Keratinocyte (primary cell): ENCODE measurements at regions not wholly inside any gene's neighbourhood (a gene's known extent, or its start where the extent isn't known, plus 50 kb on each side); places are given as distances from the start of the nearest gene placed in this dataset.

Experiments used
- DNase-seq: peaks from one replicate; pipeline ENCODE4 v3.0.0-alpha.2; 2011; ENCODE audit warnings: low read depth, missing footprints, low spot score
- FAIRE-seq: peaks from 2 replicates; lab custom pipeline; 2011; peaks lifted over from hg19 to GRCh38; lab: Jason Lieb, UNC
- H2AFZ ChIP-seq: 2 replicates; pipeline ENCODE4 v1.6.0; 2012; ENCODE audit warnings: low read length, control low read depth, inconsistent platforms; ENCODE audit not compliant: control insufficient read depth
- H3K27ac ChIP-seq: 2 replicates; pipeline ENCODE4 v1.5.1; 2011; ENCODE audit warnings: low read length; ENCODE audit not compliant: control insufficient read depth, insufficient read depth
- H3K27me3 ChIP-seq: 3 replicates; pipeline ENCODE4 v1.6.0; 2011; ENCODE audit warnings: low read length; ENCODE audit not compliant: control insufficient read depth, insufficient read depth; ENCODE audit errors: extremely low read depth
- H3K36me3 ChIP-seq, 2 experiments: 2 replicates in 1 of 2; 3 replicates in 1 of 2; pipeline ENCODE4 v1.5.1; 2011; ENCODE audit warnings: low read length in 2 of 2, mild to moderate bottlenecking in 1 of 2; ENCODE audit not compliant: control insufficient read depth in 2 of 2, insufficient read depth in 2 of 2; ENCODE audit errors: extremely low read depth in 1 of 2
- H3K4me1 ChIP-seq: 3 replicates; pipeline ENCODE4 v1.5.1; 2011; ENCODE audit warnings: low read length; ENCODE audit not compliant: control insufficient read depth, insufficient read depth; ENCODE audit errors: extremely low read depth
- H3K4me2 ChIP-seq: 3 replicates; pipeline ENCODE4 v1.6.0; 2011; ENCODE audit warnings: low read depth, low read length; ENCODE audit not compliant: control insufficient read depth, insufficient read depth; ENCODE audit errors: extremely low read depth
- H3K4me3 ChIP-seq, 3 experiments: fragments of 200-600 bp in 1 of 3; sonication (generic) in 1 of 3; 2 replicates in 2 of 3; 3 replicates in 1 of 3; pipeline ENCODE4 v1.5.1; 2011 to 2016; ENCODE audit warnings: low read length in 3 of 3, mild to moderate bottlenecking in 3 of 3, control low read depth in 2 of 3, inconsistent platforms in 1 of 3, low read depth in 1 of 3, mixed read lengths in 1 of 3, mixed run types in 1 of 3, moderate library complexity in 1 of 3; ENCODE audit not compliant: control insufficient read depth in 2 of 3, insufficient read depth in 2 of 3; ENCODE audit errors: extremely low read depth in 1 of 3
- H3K79me2 ChIP-seq: 2 replicates; pipeline ENCODE4 v1.6.0; 2012; ENCODE audit warnings: low read length; ENCODE audit not compliant: control insufficient read depth, insufficient read depth
- H3K9ac ChIP-seq: 3 replicates; pipeline ENCODE4 v1.6.0; 2011; ENCODE audit warnings: low read length; ENCODE audit not compliant: control insufficient read depth, insufficient read depth; ENCODE audit errors: extremely low read depth
- H3K9me1 ChIP-seq: 3 replicates; pipeline ENCODE4 v1.6.0; 2011; ENCODE audit warnings: low read length; ENCODE audit not compliant: control insufficient read depth, insufficient read depth; ENCODE audit errors: extremely low read depth
- H3K9me3 ChIP-seq: 2 replicates; pipeline ENCODE4 v1.5.1; 2012; ENCODE audit warnings: low read depth, low read length; ENCODE audit not compliant: control insufficient read depth
- H4K20me1 ChIP-seq: 3 replicates; pipeline ENCODE4 v1.6.0; 2011; ENCODE audit warnings: low read length; ENCODE audit not compliant: control insufficient read depth, insufficient read depth; ENCODE audit errors: extremely low read depth
- EZH2 ChIP-seq: IDR thresholded peaks from one replicate; pipeline ENCODE4 v1.6.1; 2012; ENCODE audit warnings: inconsistent platforms, mild to moderate bottlenecking, low read length, moderate library complexity
- dilution Hi-C: fragments of 300-500 bp; cut with MboI; formaldehyde crosslinking; loops from one replicate; pipeline ENCODE4 v1.7.0; 2020; ENCODE audit warnings: low sequenced_read_pairs; ENCODE audit not compliant: extremely low pct_ligation_motif_present
- TF ChIP-seq, protein P1 (sequence below), 3 experiments: IDR thresholded peaks in 1 of 3; conservative IDR thresholded peaks in 1 of 3; optimal IDR thresholded peaks in 1 of 3; 2 replicates in 2 of 3; 3 replicates in 1 of 3; pipeline versions ENCODE3 to v1.5.1; 2011; ENCODE audit warnings: low read length in 3 of 3, mild to moderate bottlenecking in 3 of 3, moderate library complexity in 2 of 3, control low read depth in 1 of 3, inconsistent platforms in 1 of 3; ENCODE audit not compliant: insufficient read depth in 2 of 3; ENCODE audit errors: extremely low read depth in 1 of 3

GRCh38 chr5:68352166-68352565 is 136.6 kb downstream of the PIK3R1 start:
- no peak for FAIRE-seq
- Histone ChIP-seq H4K20me1 (no peaks in the 10 kb centered on the region), H3K9ac (no peak overlapping the region), H3K9me3 (no peaks in the 10 kb centered on the region), H3K4me1 (no peaks in the 10 kb centered on the region), H3K4me3 (no peak overlapping the region), H3K79me2 (no peaks in the 10 kb centered on the region), H3K9me1 (no peaks in the 10 kb centered on the region), H2AFZ (no peak overlapping the region), H3K27me3 (no peaks in the 10 kb centered on the region), H3K27ac (no peak overlapping the region), H3K4me2 (no peak overlapping the region), H3K36me3 (no peaks in the 10 kb centered on the region)
- dilution Hi-C loops, result no loop called here
- TF ChIP-seq EZH2, result no peak
- TF ChIP-seq, protein P1, sequence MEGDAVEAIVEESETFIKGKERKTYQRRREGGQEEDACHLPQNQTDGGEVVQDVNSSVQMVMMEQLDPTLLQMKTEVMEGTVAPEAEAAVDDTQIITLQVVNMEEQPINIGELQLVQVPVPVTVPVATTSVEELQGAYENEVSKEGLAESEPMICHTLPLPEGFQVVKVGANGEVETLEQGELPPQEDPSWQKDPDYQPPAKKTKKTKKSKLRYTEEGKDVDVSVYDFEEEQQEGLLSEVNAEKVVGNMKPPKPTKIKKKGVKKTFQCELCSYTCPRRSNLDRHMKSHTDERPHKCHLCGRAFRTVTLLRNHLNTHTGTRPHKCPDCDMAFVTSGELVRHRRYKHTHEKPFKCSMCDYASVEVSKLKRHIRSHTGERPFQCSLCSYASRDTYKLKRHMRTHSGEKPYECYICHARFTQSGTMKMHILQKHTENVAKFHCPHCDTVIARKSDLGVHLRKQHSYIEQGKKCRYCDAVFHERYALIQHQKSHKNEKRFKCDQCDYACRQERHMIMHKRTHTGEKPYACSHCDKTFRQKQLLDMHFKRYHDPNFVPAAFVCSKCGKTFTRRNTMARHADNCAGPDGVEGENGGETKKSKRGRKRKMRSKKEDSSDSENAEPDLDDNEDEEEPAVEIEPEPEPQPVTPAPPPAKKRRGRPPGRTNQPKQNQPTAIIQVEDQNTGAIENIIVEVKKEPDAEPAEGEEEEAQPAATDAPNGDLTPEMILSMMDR (optimal IDR thresholded peaks at IDR 0.05 in 1 of 3, IDR thresholded peaks at IDR 0.05 in 1 of 3, conservative IDR thresholded peaks at IDR 0.05 in 1 of 3; ENCODE audit: extremely low read depth in 1 of 3, insufficient read depth in 2 of 3, low read length in 3 of 3), result no peak
- no peak for DNase-seq

- Histone ChIP-seq H3K27me3 (no peaks in the 10 kb centered on the region), H3K4me1 (no peaks in the 10 kb centered on the region), H4K20me1 (no peaks in the 10 kb centered on the region), H3K4me2 (no peak overlapping the region), H3K9me1 (no peaks in the 10 kb centered on the region), H3K4me3 (no peak overlapping the region), H3K9me3 (no peaks in the 10 kb centered on the region), H3K9ac (no peak overlapping the region), H2AFZ (no peak overlapping the region), H3K79me2 (no peaks in the 10 kb centered on the region), H3K36me3 (no peaks in the 10 kb centered on the region), H3K27ac (no peak overlapping the region)
- no peak for DNase-seq
- TF ChIP-seq EZH2, result no peak
- TF ChIP-seq, protein P1 (optimal IDR thresholded peaks at IDR 0.05 in 1 of 3, IDR thresholded peaks at IDR 0.05 in 1 of 3, conservative IDR thresholded peaks at IDR 0.05 in 1 of 3; ENCODE audit: extremely low read depth in 1 of 3, insufficient read depth in 2 of 3, low read length in 3 of 3), result no peak
- no peak for FAIRE-seq
- dilution Hi-C loops, result no loop called here
Measured at GRCh38 chr5:68353605-68354004, 138.0 kb downstream of the PIK3R1 start.
